Prostate gland (tissue), 2 donors: ENCODE measurements at regions not wholly inside any gene's neighbourhood (a gene's known extent, or its start where the extent isn't known, plus 50 kb on each side); places are given as distances from the start of the nearest gene placed in this dataset.
"Not testable (repeated sequence)": the region's sequence is repeated elsewhere in the genome, so short reads cannot be mapped to it uniquely, and the experiment has no call there.

Experiments
- DNase-seq: peaks from one replicate; pipeline ENCODE4 v3.0.0-alpha.2; 2019; ENCODE audit warnings: low spot score
- H3K27ac ChIP-seq, 2 donors: fragments of 200-600 bp; sonication (generic); 2 replicates each; pipeline ENCODE4 v1.5.1; 2017 to 2019
- H3K27me3 ChIP-seq: fragments of 200-600 bp; sonication (generic); replicated peaks from 2 replicates; pipeline ENCODE4 v1.5.1; 2019; ENCODE audit not compliant: insufficient read depth
- H3K36me3 ChIP-seq, 2 donors: fragments of 200-600 bp; sonication (generic); 1 replicate in 1 of 2; 2 replicates in 1 of 2; pipeline versions ENCODE4 v1.5.1 to v1.8.1; 2017 to 2019
- H3K4me1 ChIP-seq: fragments of 200-600 bp; sonication (generic); replicated peaks from 2 replicates; pipeline ENCODE4 v1.5.1; 2019
- H3K4me3 ChIP-seq, 2 donors: fragments of 200-600 bp; sonication (generic); 2 replicates each; pipeline ENCODE4 v1.5.1; 2017 to 2019
- H3K9me3 ChIP-seq: fragments of 200-600 bp; sonication (generic); 2 replicates; pipeline ENCODE4 v1.5.1; 2017
- CTCF ChIP-seq, 4 experiments: fragments of 200-600 bp in 2 of 4; fragments of 450-650 bp in 2 of 4; sonication (generic) in 2 of 4; IDR thresholded peaks; 1 replicate in 3 of 4; 2 replicates in 1 of 4; pipeline ENCODE4 v1.5.1; 2016 to 2019; ENCODE audit warnings: antibody characterized with exemption in 4 of 4, mild to moderate bottlenecking in 2 of 4, moderate library complexity in 2 of 4
- POLR2A ChIP-seq: fragments of 450-650 bp; IDR thresholded peaks from one replicate; pipeline ENCODE4 v1.6.1; 2016; ENCODE audit warnings: antibody characterized with exemption, mild to moderate bottlenecking
- POLR2AphosphoS5 ChIP-seq: sonication (generic); formaldehyde crosslinking; IDR thresholded peaks from one replicate; pipeline ENCODE4 v1.6.1; 2017; ENCODE audit warnings: antibody characterized with exemption
- WGBS: methylation state at CpG from one replicate; pipeline ENCODE4 v1.1.5; 2018; 5-methylcytosine and 5-hydroxymethylcytosine counted together
- intact Hi-C: fragments of 100-400 bp; cut with DNase I; formaldehyde crosslinking; loops from one replicate; pipeline ENCODE4 v1.14.2; 2022

GRCh38 chr12:131444220-131445164, 266.4 kb upstream of the SFSWAP start:
- H3K4me1 ChIP-seq: no peaks in the 10 kb centered on the region
- no peak for DNase-seq

GRCh38 chr12:131445184-131445774, 265.6 kb upstream of the SFSWAP start:
- TF ChIP-seq CTCF (IDR thresholded peaks at IDR 0.05): no peak
- no peak for TF ChIP-seq POLR2AphosphoS5
- no peak for TF ChIP-seq POLR2A
- no peak overlapping the region for H3K27ac ChIP-seq
- WGBS: 47% methylated on average over 12 of the region's 13 CpGs
- no peaks in the 10 kb centered on the region for H3K36me3 ChIP-seq
- intact Hi-C loops: no loop called here
- H3K9me3 ChIP-seq: no peaks in the 10 kb centered on the region
- H3K27me3 ChIP-seq: no peaks in the 10 kb centered on the region
- H3K4me3 ChIP-seq: no peak overlapping the region
- H3K4me1 ChIP-seq: no peaks in the 10 kb centered on the region
- DNase-seq: no peak

More at GRCh38 chr12:131444220-131445164, 266.4 kb upstream of the SFSWAP start:
- no peaks in the 10 kb centered on the region for H3K9me3 ChIP-seq
- TF ChIP-seq CTCF (IDR thresholded peaks at IDR 0.05): no peak
- TF ChIP-seq POLR2AphosphoS5: no peak
- no peak for TF ChIP-seq POLR2A
- 88% methylated on average over 21 of the region's 24 CpGs for WGBS
- no peak overlapping the region for H3K4me3 ChIP-seq
- no peak overlapping the region for H3K27ac ChIP-seq
- no peaks in the 10 kb centered on the region for H3K36me3 ChIP-seq
- H3K27me3 ChIP-seq: no peaks in the 10 kb centered on the region
- intact Hi-C loops: no loop called here

GRCh38 chr12:131445795-131446194, 265.1 kb upstream of the SFSWAP start:
- 65% methylated on average over 12 of the region's 12 CpGs for WGBS

GRCh38 chr12:131447636-131448035, 263.3 kb upstream of the SFSWAP start:
- H3K36me3 ChIP-seq, H3K27me3 ChIP-seq, DNase-seq, H3K9me3 ChIP-seq, H3K27ac ChIP-seq, intact Hi-C loops, H3K4me3 ChIP-seq, H3K4me1 ChIP-seq: not testable (repeated sequence)
- 86% methylated on average over 14 of the region's 14 CpGs for WGBS

More at GRCh38 chr12:131445795-131446194, 265.1 kb upstream of the SFSWAP start:
- H3K9me3 ChIP-seq: no peaks in the 10 kb centered on the region
- no peak for TF ChIP-seq CTCF (IDR thresholded peaks at IDR 0.05)
- no peak for TF ChIP-seq POLR2A
- TF ChIP-seq POLR2AphosphoS5: no peak
- no peak overlapping the region for H3K4me3 ChIP-seq
- H3K36me3 ChIP-seq: no peaks in the 10 kb centered on the region
- intact Hi-C loops: no loop called here
- H3K27ac ChIP-seq: no peak overlapping the region
- no peaks in the 10 kb centered on the region for H3K27me3 ChIP-seq
- H3K4me1 ChIP-seq: no peaks in the 10 kb centered on the region
- no peak for DNase-seq

GRCh38 chr12:131448254-131448795, 262.6 kb upstream of the SFSWAP start:
- intact Hi-C loops: no loop called here
- WGBS: 79% methylated on average over 13 of the region's 13 CpGs
- no peaks in the 10 kb centered on the region for H3K36me3 ChIP-seq
- no peak overlapping the region for H3K27ac ChIP-seq
- H3K27me3 ChIP-seq: no peaks in the 10 kb centered on the region
- no peaks in the 10 kb centered on the region for H3K9me3 ChIP-seq
- no peak for DNase-seq
- H3K4me1 ChIP-seq: no peaks in the 10 kb centered on the region
- H3K4me3 ChIP-seq: no peak overlapping the region
- TF ChIP-seq CTCF (IDR thresholded peaks at IDR 0.05): no peak
